Endothelial cell of umbilical vein (primary cell): ENCODE measurements at regions not wholly inside any gene's neighbourhood (a gene's known extent, or its start where the extent isn't known, plus 50 kb on each side); places are given as distances from the start of the nearest gene placed in this dataset.

Source experiments
- BruUV-seq: library from RNA; stranded (reverse); fragments of 400-500 nt; replicated peaks from 2 replicates; lab custom pipeline; 2021; lab: Mats Ljungman, UMichigan
- CTCF ChIA-PET: fragments of 300-600, 350-600 bp; sonication (Branson Sonifier 250); formaldehyde crosslinking; loops from one replicate; lab custom pipeline; 2021; ENCODE audit warnings: antibody characterized with exemption, inconsistent platforms; lab: Charles Lee
- POLR2A ChIA-PET: fragments of 300-600, 350-600 bp; sonication (Branson Sonifier 250); formaldehyde crosslinking; loops from one replicate; lab custom pipeline; 2021; ENCODE audit warnings: antibody characterized with exemption, inconsistent platforms; lab: Charles Lee
- DNase-seq: peaks from one replicate; pipeline ENCODE4 v3.0.0-alpha.2; 2011; ENCODE audit warnings: low read depth, low spot score
- FAIRE-seq: peaks from 2 replicates; lab custom pipeline; 2011; peaks lifted over from hg19 to GRCh38; lab: Jason Lieb, UNC
- H2AFZ ChIP-seq: 2 replicates; pipeline ENCODE4 v1.6.0; 2012; ENCODE audit warnings: low read depth, low read length, control low read depth, inconsistent platforms
- H3K27ac ChIP-seq: 2 replicates; pipeline ENCODE4 v1.5.1; 2011; ENCODE audit warnings: low read depth, mild to moderate bottlenecking, control low read depth, low read length, moderate library complexity; ENCODE audit not compliant: insufficient read depth
- H3K27me3 ChIP-seq, 2 experiments: 2 replicates each; pipeline versions ENCODE4 v1.6.0 to v1.6.1; 2011; ENCODE audit warnings: low read length in 2 of 2, mixed read lengths in 1 of 2; ENCODE audit not compliant: control insufficient read depth in 2 of 2, insufficient read depth in 2 of 2
- H3K36me3 ChIP-seq, 2 experiments: 2 replicates in 1 of 2; 3 replicates in 1 of 2; pipeline ENCODE4 v1.5.1; 2011; ENCODE audit warnings: low read length in 2 of 2, mild to moderate bottlenecking in 1 of 2, moderate library complexity in 1 of 2; ENCODE audit not compliant: control insufficient read depth in 2 of 2, insufficient read depth in 2 of 2; ENCODE audit errors: extremely low read depth in 1 of 2
- H3K4me1 ChIP-seq: 3 replicates; pipeline ENCODE4 v1.5.1; 2011; ENCODE audit warnings: mild to moderate bottlenecking, low read length; ENCODE audit not compliant: control insufficient read depth, insufficient read depth; ENCODE audit errors: extremely low read depth
- H3K4me2 ChIP-seq: 2 replicates; pipeline ENCODE4 v1.6.1; 2011; ENCODE audit warnings: low read length, control low read depth, mixed read lengths; ENCODE audit not compliant: insufficient read depth
- H3K4me3 ChIP-seq, 3 experiments: fragments of 200-600 bp in 1 of 3; sonication (generic), shearing (Covaris generic) in 1 of 3; replicated peaks in 1 of 3; 2 replicates each; pipeline ENCODE4 v1.5.1; 2011 to 2016; ENCODE audit warnings: control low read depth in 3 of 3, low read length in 3 of 3, mild to moderate bottlenecking in 2 of 3, inconsistent platforms in 1 of 3, low read depth in 1 of 3, moderate library complexity in 1 of 3; ENCODE audit not compliant: insufficient read depth in 1 of 3
- H3K79me2 ChIP-seq: 2 replicates; pipeline ENCODE4 v1.6.0; 2012; ENCODE audit warnings: low read length, inconsistent platforms; ENCODE audit not compliant: control insufficient read depth, insufficient read depth
- H3K9ac ChIP-seq: replicated peaks from 2 replicates; pipeline ENCODE3; 2011; ENCODE audit warnings: low read length, control low read depth; ENCODE audit not compliant: insufficient read depth; ENCODE audit errors: extremely low read depth
- H3K9me1 ChIP-seq: replicated peaks from 3 replicates; pipeline ENCODE4 v1.6.0; 2011; ENCODE audit warnings: mild to moderate bottlenecking, low read length; ENCODE audit not compliant: control insufficient read depth, insufficient read depth; ENCODE audit errors: extremely low read depth
- H3K9me3 ChIP-seq: replicated peaks from 2 replicates; pipeline ENCODE4 v1.5.1; 2012; ENCODE audit warnings: low read length, inconsistent platforms; ENCODE audit not compliant: control insufficient read depth, insufficient read depth
- H4K20me1 ChIP-seq: replicated peaks from 2 replicates; pipeline ENCODE3; 2011; ENCODE audit warnings: mild to moderate bottlenecking, low read length; ENCODE audit not compliant: control insufficient read depth, insufficient read depth; ENCODE audit errors: extremely low read depth
- CTCF ChIP-seq, 2 donors: IDR thresholded peaks; 1 replicate in 1 of 2; 2 replicates in 1 of 2; pipeline ENCODE4 v1.5.1; 2011; ENCODE audit warnings: low read length in 2 of 2, mild to moderate bottlenecking in 2 of 2, moderate library complexity in 2 of 2, control low read depth in 1 of 2, inconsistent platforms in 1 of 2, low read depth in 1 of 2; ENCODE audit not compliant: insufficient read depth in 1 of 2; ENCODE audit errors: extremely low read depth in 1 of 2
- EZH2 ChIP-seq: IDR thresholded peaks from 2 replicates; pipeline ENCODE4 v1.6.1; 2012; ENCODE audit warnings: borderline replicate concordance, low read depth, mild to moderate bottlenecking, moderate library complexity, low read length, inconsistent platforms; ENCODE audit not compliant: severe bottlenecking
- FOS ChIP-seq: IDR thresholded peaks from 2 replicates; pipeline ENCODE4 v1.6.1; 2011; ENCODE audit warnings: mild to moderate bottlenecking, low read length, moderate library complexity, borderline replicate concordance; ENCODE audit not compliant: insufficient read depth
- GATA2 ChIP-seq: IDR thresholded peaks from 2 replicates; pipeline ENCODE4 v1.7.0; 2011; ENCODE audit warnings: low read depth, mild to moderate bottlenecking, moderate library complexity, mixed read lengths, low read length; ENCODE audit not compliant: insufficient read length, insufficient read depth
- JUN ChIP-seq: IDR thresholded peaks from 2 replicates; pipeline ENCODE4 v1.6.1; 2011; ENCODE audit warnings: borderline replicate concordance, low read depth; ENCODE audit not compliant: insufficient read length, insufficient read depth
- MAX ChIP-seq: IDR thresholded peaks from 2 replicates; pipeline ENCODE4 v1.6.1; 2011; ENCODE audit not compliant: insufficient read depth, insufficient read length
- MYC ChIP-seq: IDR thresholded peaks from one replicate; pipeline ENCODE4 v1.6.1; 2011; ENCODE audit warnings: mild to moderate bottlenecking, low read depth, low read length
- POLR2A ChIP-seq: IDR thresholded peaks from 2 replicates; pipeline ENCODE4 v1.6.1; 2012; ENCODE audit warnings: low read depth, mild to moderate bottlenecking, control low read depth, low read length
- POLR2AphosphoS5 ChIP-seq: IDR thresholded peaks from 2 replicates; pipeline ENCODE4 v1.6.1; 2012; ENCODE audit warnings: low read depth, mild to moderate bottlenecking, control low read depth, low read length, moderate library complexity; ENCODE audit not compliant: insufficient read depth
- dilution Hi-C: fragments of 300-500 bp; cut with MboI; formaldehyde crosslinking; loops from one replicate; pipeline ENCODE4 v1.15.0; 2019; ENCODE audit warnings: low sequenced_read_pairs; ENCODE audit not compliant: extremely low pct_ligation_motif_present
- intact Hi-C: fragments of 100-400 bp; cut with micrococcal nuclease; formaldehyde crosslinking; loops from one replicate; pipeline ENCODE4 v1.10.0; 2022

DNA sequence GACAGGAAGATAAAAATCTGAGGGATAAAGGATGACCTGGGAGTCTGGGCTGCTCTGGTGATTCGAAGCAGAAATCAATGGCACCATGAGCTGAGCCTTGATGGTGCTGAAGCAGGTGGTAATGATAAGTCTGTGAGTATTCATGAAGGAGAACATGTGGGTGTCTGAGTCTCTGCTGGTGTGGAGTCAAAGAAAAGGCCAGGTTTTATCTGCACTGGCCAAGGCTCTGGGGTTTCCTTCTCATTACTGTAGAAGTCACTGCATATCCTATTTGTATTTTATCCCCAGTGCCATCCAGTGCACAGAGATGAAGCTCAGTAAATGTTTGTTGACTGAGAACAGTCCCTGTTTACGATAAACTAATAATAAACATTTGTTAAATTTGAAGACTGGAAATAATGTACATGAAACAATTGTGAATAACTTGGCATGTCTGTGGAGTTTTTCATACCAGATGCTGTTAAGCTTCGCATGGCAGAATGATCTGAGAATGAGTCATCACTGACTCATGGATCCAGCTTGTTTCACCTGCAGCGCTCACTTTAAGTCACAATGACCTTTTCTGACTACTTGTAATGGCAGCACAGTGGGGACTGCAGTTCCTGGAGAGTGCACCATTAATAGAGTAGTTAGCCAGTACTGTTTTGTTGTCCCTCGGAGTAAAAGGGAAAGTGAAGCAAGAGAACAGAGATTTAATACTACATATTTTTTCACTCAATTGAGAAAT, 538.5 kb downstream of the HTR7 start:
- Histone ChIP-seq H3K79me2 (no peaks in the 10 kb centered on the region), H3K36me3 (no peaks in the 10 kb centered on the region), H3K9me1 (no peaks in the 10 kb centered on the region), H3K9ac (no peak overlapping the region), H3K4me2 (peak overlapping the region; percentile 18), H4K20me1 (no peaks in the 10 kb centered on the region), H3K9me3 (no peaks in the 10 kb centered on the region), H2AFZ (no peak overlapping the region), H3K27me3 (no peaks in the 10 kb centered on the region), H3K4me3 (no peak overlapping the region), H3K4me1 (peaks cover 26% of the 10 kb centered on the region), H3K27ac (peak overlapping the region; percentile 6)
- BruUV-seq, result no TSS peak
- dilution Hi-C loops (no loop called here), intact Hi-C loops (loop anchor here (2.0 kb wide), 1 partner anchor 121 kb away; no protein-coding TSS in a partner anchor)
- no peak for TF ChIP-seq MAX
- no peak for TF ChIP-seq MYC
- no peak for TF ChIP-seq EZH2
- TF ChIP-seq POLR2A, result no peak
- peak; percentile 99 for TF ChIP-seq JUN
- TF ChIP-seq CTCF (IDR thresholded peaks at IDR 0.05; ENCODE audit: extremely low read depth in 1 of 2, insufficient read depth in 1 of 2, low read depth in 1 of 2, low read length in 2 of 2), result no peak
- peak; percentile 30 for TF ChIP-seq GATA2
- TF ChIP-seq POLR2AphosphoS5, result peak; percentile 61
- peak; percentile 99 for TF ChIP-seq FOS
- FAIRE-seq (peak; percentile 93), DNase-seq (peak; percentile 92)
- ChIA-PET CTCF (interaction anchor here (0.6 to 1.6 kb wide), 6 partner anchors 31 to 275 kb away, joined by 3 to 7 read pairs (median 4); no protein-coding TSS in a partner anchor), POLR2A (no interaction called here)
